Uterus (tissue), 2 donors: ENCODE measurements at regions not wholly inside any gene's neighbourhood (a gene's known extent, or its start where the extent isn't known, plus 50 kb on each side); places are given as distances from the start of the nearest gene placed in this dataset.

Source experiments
- POLR2A ChIP-seq, 2 donors: fragments of 450-650 bp; IDR thresholded peaks; one replicate each; pipeline ENCODE4 v1.6.1; 2016; ENCODE audit warnings: antibody characterized with exemption in 2 of 2, mild to moderate bottlenecking in 1 of 2, moderate library complexity in 1 of 2
- TF ChIP-seq, protein P1 (sequence below), 4 experiments: fragments of 200-600 bp in 2 of 4; fragments of 450-650 bp in 2 of 4; sonication (generic) in 2 of 4; IDR thresholded peaks; one replicate each; pipeline ENCODE4 v1.5.1; 2016 to 2019; ENCODE audit warnings: antibody characterized with exemption in 4 of 4, mild to moderate bottlenecking in 2 of 4, moderate library complexity in 1 of 4

- TF ChIP-seq, protein P1, sequence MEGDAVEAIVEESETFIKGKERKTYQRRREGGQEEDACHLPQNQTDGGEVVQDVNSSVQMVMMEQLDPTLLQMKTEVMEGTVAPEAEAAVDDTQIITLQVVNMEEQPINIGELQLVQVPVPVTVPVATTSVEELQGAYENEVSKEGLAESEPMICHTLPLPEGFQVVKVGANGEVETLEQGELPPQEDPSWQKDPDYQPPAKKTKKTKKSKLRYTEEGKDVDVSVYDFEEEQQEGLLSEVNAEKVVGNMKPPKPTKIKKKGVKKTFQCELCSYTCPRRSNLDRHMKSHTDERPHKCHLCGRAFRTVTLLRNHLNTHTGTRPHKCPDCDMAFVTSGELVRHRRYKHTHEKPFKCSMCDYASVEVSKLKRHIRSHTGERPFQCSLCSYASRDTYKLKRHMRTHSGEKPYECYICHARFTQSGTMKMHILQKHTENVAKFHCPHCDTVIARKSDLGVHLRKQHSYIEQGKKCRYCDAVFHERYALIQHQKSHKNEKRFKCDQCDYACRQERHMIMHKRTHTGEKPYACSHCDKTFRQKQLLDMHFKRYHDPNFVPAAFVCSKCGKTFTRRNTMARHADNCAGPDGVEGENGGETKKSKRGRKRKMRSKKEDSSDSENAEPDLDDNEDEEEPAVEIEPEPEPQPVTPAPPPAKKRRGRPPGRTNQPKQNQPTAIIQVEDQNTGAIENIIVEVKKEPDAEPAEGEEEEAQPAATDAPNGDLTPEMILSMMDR (IDR thresholded peaks at IDR 0.05), result no peak
- no peak for TF ChIP-seq POLR2A (IDR thresholded peaks at IDR 0.05)
Measured at GRCh38 chr3:117853923-117854668, 1144.5 kb downstream of the TUSC7 start.
